Stomach (tissue), 8 donors: ENCODE measurements at regions not wholly inside any gene's neighbourhood (a gene's known extent, or its start where the extent isn't known, plus 50 kb on each side); places are given as distances from the start of the nearest gene placed in this dataset.

Experiments
- DNase-seq, 2 donors: peaks; one replicate each; pipeline versions ENCODE4 v3.0.0 to v3.0.0-alpha.2; 2013 to 2019
- H3K27ac ChIP-seq, 5 donors: fragments of 200-600 bp in 4 of 5; sonication (generic) in 4 of 5; one replicate each; pipeline ENCODE4 v1.5.1; 2013 to 2019; ENCODE audit warnings: mild to moderate bottlenecking in 1 of 5, moderate library complexity in 1 of 5
- H3K27me3 ChIP-seq, 3 donors: fragments of 200-600 bp; sonication (generic); one replicate each; pipeline ENCODE4 v1.5.1; 2017 to 2019; ENCODE audit warnings: mixed run types in 1 of 3
- H3K36me3 ChIP-seq, 4 donors: fragments of 200-600 bp; sonication (generic); 1 replicate in 3 of 4; 2 replicates in 1 of 4; pipeline ENCODE4 v1.5.1; 2016 to 2019
- H3K4me1 ChIP-seq, 4 donors: fragments of 200-600 bp; sonication (generic); one replicate each; pipeline ENCODE4 v1.5.1; 2016 to 2019
- H3K4me3 ChIP-seq, 4 donors: fragments of 200-600 bp; sonication (generic) in 3 of 4; one replicate each; pipeline ENCODE4 v1.5.1; 2016 to 2019; ENCODE audit warnings: mild to moderate bottlenecking in 1 of 4
- H3K9me3 ChIP-seq, 4 donors: fragments of 200-600 bp; sonication (generic); one replicate each; pipeline ENCODE4 v1.5.1; 2016 to 2019
- CTCF ChIP-seq, 7 experiments: fragments of 450-650 bp in 4 of 7; fragments of 200-600 bp in 3 of 7; sonication (generic) in 3 of 7; IDR thresholded peaks; one replicate each; pipeline ENCODE4 v1.5.1; 2016 to 2019; ENCODE audit warnings: antibody characterized with exemption in 7 of 7, control low read depth in 2 of 7, mild to moderate bottlenecking in 1 of 7
- EP300 ChIP-seq: sonication (generic); formaldehyde crosslinking; IDR thresholded peaks from one replicate; pipeline ENCODE4 v1.6.1; 2017; ENCODE audit warnings: antibody characterized with exemption
- POLR2A ChIP-seq, 4 donors: fragments of 450-650 bp; IDR thresholded peaks; one replicate each; pipeline ENCODE4 v1.6.1; 2016; ENCODE audit warnings: antibody characterized with exemption in 4 of 4, control low read depth in 2 of 4, mild to moderate bottlenecking in 1 of 4, moderate library complexity in 1 of 4
- POLR2AphosphoS5 ChIP-seq, 3 donors: sonication (generic); formaldehyde crosslinking; IDR thresholded peaks; one replicate each; pipeline ENCODE4 v1.6.1; 2016; ENCODE audit warnings: antibody characterized with exemption in 3 of 3
- WGBS, 5 donors: extraction: QIAGEN DNeasy Blood & Tissue Kit in 3 of 5; methylation state at CpG; one replicate each; pipeline versions ENCODE4 v1.1.5 to v1.1.7; 2013 to 2018; 5-methylcytosine and 5-hydroxymethylcytosine counted together
- intact Hi-C: fragments of 100-400 bp; cut with DNase I; formaldehyde crosslinking; loops from one replicate; pipeline ENCODE4 v1.15.1; 2023; ENCODE audit warnings: low total_unique reads
- donor health status: healthy with polysubstance abuse.
- donor health status: Bipolar disorder and iron deficiency.
- donor health status: healthy.

GRCh38 chr1:190881064-190881463, 403.4 kb upstream of the BRINP3 start:
- no peaks in the 10 kb centered on the region for H3K4me1 ChIP-seq
- WGBS, 5 donors, result 67 to 88% (median 75%) methylated on average over 3 of the region's 3 CpGs
- H3K9me3 ChIP-seq, result no peaks in the 10 kb centered on the region
- H3K27ac ChIP-seq, result no peak overlapping the region
- no peak overlapping the region for H3K4me3 ChIP-seq
- intact Hi-C loops, result no loop called here
- H3K27me3 ChIP-seq, result no peaks in the 10 kb centered on the region
- DNase-seq, result no peak
- TF ChIP-seq POLR2A (IDR thresholded peaks at IDR 0.05) (no peak), EP300 (no peak), POLR2AphosphoS5 (IDR thresholded peaks at IDR 0.05) (no peak), CTCF (IDR thresholded peaks at IDR 0.05) (no peak)
- no peaks in the 10 kb centered on the region for H3K36me3 ChIP-seq

GRCh38 chr1:190897233-190897632, 419.6 kb upstream of the BRINP3 start:
- DNase-seq, result no peak
- no peak for TF ChIP-seq POLR2A (IDR thresholded peaks at IDR 0.05)
- TF ChIP-seq CTCF (IDR thresholded peaks at IDR 0.05), result no peak
- TF ChIP-seq EP300, result no peak
- no peak for TF ChIP-seq POLR2AphosphoS5 (IDR thresholded peaks at IDR 0.05)
- Histone ChIP-seq H3K27me3 (no peaks in the 10 kb centered on the region), H3K27ac (no peak overlapping the region), H3K9me3 (no peaks in the 10 kb centered on the region), H3K4me3 (no peak overlapping the region), H3K4me1 (no peaks in the 10 kb centered on the region), H3K36me3 (no peaks in the 10 kb centered on the region)
- intact Hi-C loops, result no loop called here
- WGBS, 5 donors, result 63 to 89% (median 82%) methylated on average over 2 of the region's 2 CpGs

- no peaks in the 10 kb centered on the region for H3K36me3 ChIP-seq
- WGBS, 5 donors, result 78 to 95% (median 91%) methylated on average over 2 of the region's 2 CpGs
- DNase-seq, result no peak
- no peak overlapping the region for H3K4me3 ChIP-seq
- no peaks in the 10 kb centered on the region for H3K9me3 ChIP-seq
- no peak for TF ChIP-seq EP300
- TF ChIP-seq CTCF (IDR thresholded peaks at IDR 0.05), result no peak
- TF ChIP-seq POLR2A (IDR thresholded peaks at IDR 0.05), result no peak
- TF ChIP-seq POLR2AphosphoS5 (IDR thresholded peaks at IDR 0.05), result no peak
- intact Hi-C loops, result no loop called here
- no peaks in the 10 kb centered on the region for H3K4me1 ChIP-seq
- H3K27me3 ChIP-seq, result no peaks in the 10 kb centered on the region
- no peak overlapping the region for H3K27ac ChIP-seq
Observed at GRCh38 chr1:190904091-190904695, 426.5 kb upstream of the BRINP3 start.

GRCh38 chr1:190906206-190906725, 428.6 kb upstream of the BRINP3 start:
- no peaks in the 10 kb centered on the region for H3K4me1 ChIP-seq
- no peaks in the 10 kb centered on the region for H3K9me3 ChIP-seq
- no peaks in the 10 kb centered on the region for H3K36me3 ChIP-seq
- H3K4me3 ChIP-seq, result no peak overlapping the region
- peak in 1 of 2 donors; percentile 49 for DNase-seq
- intact Hi-C loops, result no loop called here
- H3K27ac ChIP-seq, result no peak overlapping the region
- 73 to 95% (median 82%) methylated on average over 1 of the region's 1 CpG for WGBS, 5 donors
- no peaks in the 10 kb centered on the region for H3K27me3 ChIP-seq
- TF ChIP-seq POLR2A (IDR thresholded peaks at IDR 0.05), result no peak
- no peak for TF ChIP-seq POLR2AphosphoS5 (IDR thresholded peaks at IDR 0.05)
- TF ChIP-seq EP300, result no peak
- TF ChIP-seq CTCF (IDR thresholded peaks at IDR 0.05), result no peak
